Ovary (tissue), 7 donors: ENCODE measurements at regions not wholly inside any gene's neighbourhood (a gene's known extent, or its start where the extent isn't known, plus 50 kb on each side); places are given as distances from the start of the nearest gene placed in this dataset.

ENCODE experiments used
- DNase-seq, 5 donors: peaks; one replicate each; pipeline ENCODE4 v3.0.0-alpha.2; 2019 to 2020
- H3K27ac ChIP-seq, 2 donors: fragments of 200-600 bp; one replicate each; pipeline versions ENCODE4 v1.5.1 to v1.8.0; 2019 to 2022
- H3K27me3 ChIP-seq: fragments of 200-600 bp; one replicate; pipeline ENCODE4 v1.8.0; 2022
- H3K36me3 ChIP-seq: fragments of 200-600 bp; sonication (generic); one replicate; pipeline ENCODE4 v1.5.1; 2019
- H3K4me1 ChIP-seq: one replicate; pipeline ENCODE4 v1.8.1; 2013; ENCODE audit warnings: mild to moderate bottlenecking, moderate library complexity; ENCODE audit not compliant: insufficient read depth
- H3K4me3 ChIP-seq: fragments of 200-600 bp; sonication (generic); one replicate; pipeline ENCODE4 v1.5.1; 2017
- H3K9me3 ChIP-seq, 2 donors: fragments of 200-600 bp in 1 of 2; sonication (generic) in 1 of 2; one replicate each; pipeline versions ENCODE4 v1.5.1 to v1.8.1; 2013 to 2019; ENCODE audit warnings: mild to moderate bottlenecking in 1 of 2, moderate library complexity in 1 of 2
- CTCF ChIP-seq, 3 donors: fragments of 450-650 bp in 2 of 3; fragments of 200-600 bp in 1 of 3; IDR thresholded peaks; one replicate each; pipeline versions ENCODE4 v1.5.1 to v1.8.0; 2016 to 2022; ENCODE audit warnings: antibody characterized with exemption in 3 of 3, mild to moderate bottlenecking in 1 of 3
- EP300 ChIP-seq: sonication (generic); formaldehyde crosslinking; IDR thresholded peaks from one replicate; pipeline ENCODE4 v1.6.1; 2017; ENCODE audit warnings: antibody characterized with exemption
- POLR2A ChIP-seq: fragments of 450-650 bp; IDR thresholded peaks from one replicate; pipeline ENCODE4 v1.6.1; 2017; ENCODE audit warnings: antibody characterized with exemption, mild to moderate bottlenecking, moderate library complexity
- WGBS, 3 donors: extraction: QIAGEN DNeasy Blood & Tissue Kit in 1 of 3; methylation state at CpG; one replicate each; pipeline versions ENCODE4 v1.1.5 to v1.1.7; 2013 to 2017; 5-methylcytosine and 5-hydroxymethylcytosine counted together
- intact Hi-C, 4 donors: fragments of 100-400 bp; cut with DNase I; formaldehyde crosslinking; loops; one replicate each; pipeline versions ENCODE4 v1.11.0 to v1.15.1; 2022 to 2023
- donor health status: DM: no; HTN: no; CAD: no; lungs with moderate emphysema.
- donor health status: DM: no; HTN: no; CAD: no.
- donor health status: Bipolar disorder and iron deficiency.
- donor health status: DM: no; HTN: no; CAD: no.
- donor health status: DM: yes; HTN: yes; CAD: no.

GRCh38 chr10:106481598-106482275, 682.8 kb downstream of the SORCS1 start:
- WGBS, 3 donors = 23 to 31% (median 26%) methylated on average over 4 of the region's 4 CpGs
- Histone ChIP-seq H3K36me3 (no peaks in the 10 kb centered on the region), H3K4me3 (no peak overlapping the region), H3K9me3 (no peaks in the 10 kb centered on the region), H3K27ac (no peak overlapping the region), H3K27me3 (no peaks in the 10 kb centered on the region), H3K4me1 (no peaks in the 10 kb centered on the region)
- intact Hi-C loops = no loop called here
- no peak for DNase-seq
- TF ChIP-seq CTCF (IDR thresholded peaks at IDR 0.05) (no peak), POLR2A (no peak), EP300 (no peak)

- no peaks in the 10 kb centered on the region for H3K27me3 ChIP-seq
- no peak overlapping the region for H3K27ac ChIP-seq
- no peak for DNase-seq
- intact Hi-C loops = no loop called here
- H3K4me1 ChIP-seq = no peaks in the 10 kb centered on the region
- no peak for TF ChIP-seq EP300
- no peak for TF ChIP-seq CTCF (IDR thresholded peaks at IDR 0.05)
- no peak for TF ChIP-seq POLR2A
- H3K4me3 ChIP-seq = no peak overlapping the region
- no peaks in the 10 kb centered on the region for H3K9me3 ChIP-seq
- no peaks in the 10 kb centered on the region for H3K36me3 ChIP-seq
- 71 to 74% (median 72%) methylated on average over 4 of the region's 4 CpGs for WGBS, 3 donors
Measured at GRCh38 chr10:106479636-106480035, 684.9 kb downstream of the SORCS1 start.

- no peak overlapping the region for H3K27ac ChIP-seq
- H3K27me3 ChIP-seq = no peaks in the 10 kb centered on the region
- TF ChIP-seq CTCF (IDR thresholded peaks at IDR 0.05) (no peak), EP300 (no peak), POLR2A (no peak)
- H3K4me1 ChIP-seq = no peaks in the 10 kb centered on the region
- H3K4me3 ChIP-seq = no peak overlapping the region
- DNase-seq = no peak
- no peaks in the 10 kb centered on the region for H3K36me3 ChIP-seq
- H3K9me3 ChIP-seq = no peaks in the 10 kb centered on the region
- intact Hi-C loops = no loop called here
Measured at GRCh38 chr10:106474876-106475275, 689.6 kb downstream of the SORCS1 start.

- TF ChIP-seq POLR2A (no peak), CTCF (IDR thresholded peaks at IDR 0.05) (no peak), EP300 (no peak)
- Histone ChIP-seq H3K9me3 (no peaks in the 10 kb centered on the region), H3K36me3 (no peaks in the 10 kb centered on the region), H3K27ac (no peak overlapping the region), H3K4me1 (no peaks in the 10 kb centered on the region), H3K4me3 (no peak overlapping the region), H3K27me3 (no peaks in the 10 kb centered on the region)
- DNase-seq = no peak
- WGBS, 3 donors = 83 to 91% (median 90%) methylated on average over 3 of the region's 3 CpGs
- intact Hi-C loops = no loop called here
Measured at GRCh38 chr10:106473129-106473685, 691.3 kb downstream of the SORCS1 start.
